K562 (cell line): ENCODE measurements at regions not wholly inside any gene's neighbourhood (a gene's known extent, or its start where the extent isn't known, plus 50 kb on each side); places are given as distances from the start of the nearest gene placed in this dataset.

Experiments used
- ATAC-seq: fragments of 200-7000 bp; cut with Tn5 transposase; 3 replicates; pipeline ENCODE4 v1.9.1; 2020; ENCODE audit warnings: moderate library complexity
- BruUV-seq: library from RNA; stranded (reverse); fragments of 400-500 nt; replicated peaks from 2 replicates; lab custom pipeline; 2021; lab: Mats Ljungman, UMichigan
- CTCF ChIA-PET: fragments of 300-600 bp; formaldehyde crosslinking; extraction: SDS; loops from one replicate; lab custom pipeline; 2021; ENCODE audit warnings: low intra/inter-chr PET ratio; lab: Yijun Ruan, JAX
- POLR2A ChIA-PET: fragments of 300-600, 350-650 bp; sonication (Branson Sonifier 250); formaldehyde crosslinking; extraction: SDS; loops from one replicate; lab custom pipeline; 2021; ENCODE audit warnings: antibody characterized with exemption, inconsistent platforms; lab: Yijun Ruan, JAX
- DNase-seq, 4 experiments: peaks; one replicate each; pipeline versions ENCODE4 v3.0.0 to v3.0.0-alpha.2; 2011 to 2018; ENCODE audit warnings: low spot score in 3 of 4, mixed read lengths in 3 of 4; ENCODE audit errors: extremely low read depth in 1 of 4
- FAIRE-seq: peaks from 2 replicates; lab custom pipeline; 2011; peaks lifted over from hg19 to GRCh38; lab: Jason Lieb, UNC
- H2AFZ ChIP-seq: 2 replicates; pipeline ENCODE4 v1.6.0; 2011; ENCODE audit warnings: low read depth, low read length, control low read depth, inconsistent platforms
- H3K27ac ChIP-seq: fragments of 200-600 bp; 3 replicates; pipeline ENCODE4 v1.8.0; 2011; ENCODE audit warnings: low read depth, mild to moderate bottlenecking, control low read depth, inconsistent platforms, low read length, moderate library complexity, mixed read lengths; ENCODE audit errors: extremely low read depth
- H3K27me3 ChIP-seq, 2 experiments: fragments of 300-600 bp in 1 of 2; 2 replicates in 1 of 2; 3 replicates in 1 of 2; pipeline versions ENCODE4 v1.6.0 to v1.8.0; 2011; ENCODE audit warnings: inconsistent platforms in 2 of 2, low read length in 2 of 2, mild to moderate bottlenecking in 1 of 2, mixed read lengths in 1 of 2, moderate library complexity in 1 of 2; ENCODE audit not compliant: control insufficient read depth in 2 of 2, insufficient read depth in 2 of 2
- H3K36me3 ChIP-seq: fragments of 300-600 bp; 3 replicates; pipeline ENCODE4 v1.8.0; 2011; ENCODE audit warnings: mild to moderate bottlenecking, low read length, inconsistent platforms; ENCODE audit not compliant: control insufficient read depth, insufficient read depth
- H3K4me1 ChIP-seq, 2 experiments: fragments of 200-600 bp in 1 of 2; replicated peaks in 1 of 2; 2 replicates in 1 of 2; 3 replicates in 1 of 2; pipeline versions ENCODE4 v1.5.1 to v1.8.0; 2011; ENCODE audit warnings: inconsistent platforms in 2 of 2, low read length in 2 of 2, mild to moderate bottlenecking in 1 of 2, mixed read lengths in 1 of 2, moderate library complexity in 1 of 2; ENCODE audit not compliant: control insufficient read depth in 2 of 2, insufficient read depth in 2 of 2
- H3K4me2 ChIP-seq: 2 replicates; pipeline ENCODE4 v1.6.1; 2011; ENCODE audit warnings: low read length, control low read depth, inconsistent platforms, mixed read lengths; ENCODE audit not compliant: insufficient read depth
- H3K4me3 ChIP-seq: fragments of 200-600 bp; sonication (generic), shearing (Covaris generic); 2 replicates; pipeline ENCODE4 v1.5.1; 2016; ENCODE audit warnings: control low read depth, inconsistent platforms
- H3K79me2 ChIP-seq: fragments of 200-600 bp; 3 replicates; pipeline ENCODE4 v1.8.0; 2011; ENCODE audit warnings: low read length, inconsistent platforms; ENCODE audit not compliant: control insufficient read depth, insufficient read depth
- H3K9ac ChIP-seq, 2 experiments: 2 replicates each; pipeline versions ENCODE4 v1.6.0 to v1.6.1; 2011; ENCODE audit warnings: low read depth in 2 of 2, low read length in 2 of 2, control low read depth in 1 of 2, inconsistent platforms in 1 of 2, mild to moderate bottlenecking in 1 of 2, mixed read lengths in 1 of 2; ENCODE audit not compliant: insufficient read depth in 1 of 2
- H3K9me1 ChIP-seq: one replicate; pipeline ENCODE4 v1.6.0; 2011; ENCODE audit warnings: inconsistent platforms, mild to moderate bottlenecking, low read length, moderate library complexity; ENCODE audit not compliant: control insufficient read depth, insufficient read depth
- H3K9me3 ChIP-seq: replicated peaks from 2 replicates; pipeline ENCODE4 v1.5.1; 2011; ENCODE audit warnings: low read depth, low read length, inconsistent platforms; ENCODE audit not compliant: control insufficient read depth, insufficient read depth
- H4K20me1 ChIP-seq: replicated peaks from 2 replicates; pipeline ENCODE4 v1.6.1; 2011; ENCODE audit warnings: low read length, inconsistent platforms, mixed read lengths; ENCODE audit not compliant: control insufficient read depth, insufficient read depth
- ARID4B ChIP-seq: sonication (generic); formaldehyde crosslinking; IDR thresholded peaks from 2 replicates; pipeline ENCODE4 v1.8.0; 2022; ENCODE audit warnings: mild to moderate bottlenecking, missing genetic modification reagents
- ATF1 ChIP-seq, 2 experiments: fragments of 450-650 bp in 1 of 2; IDR thresholded peaks; 2 replicates each; pipeline ENCODE4 v1.6.1; 2016; ENCODE audit warnings: missing compliant biosample characterization in 1 of 2, missing genetic modification characterization in 1 of 2
- KAT8 ChIP-seq: fragments of 450-650 bp; IDR thresholded peaks from 2 replicates; pipeline ENCODE4 v1.6.1; 2016; ENCODE audit warnings: low read depth, mild to moderate bottlenecking
- KLF1 ChIP-seq: fragments of 450-650 bp; IDR thresholded peaks from 2 replicates; pipeline ENCODE4 v1.6.1; 2016; ENCODE audit warnings: missing genetic modification characterization, missing compliant biosample characterization
- MEF2A ChIP-seq: IDR thresholded peaks from 2 replicates; pipeline ENCODE4 v1.6.1; 2011; ENCODE audit warnings: low read depth, mild to moderate bottlenecking, low read length, moderate library complexity; ENCODE audit not compliant: control insufficient read depth
- PYGO2 ChIP-seq: fragments of 450-650 bp; IDR thresholded peaks from 2 replicates; pipeline ENCODE4 v1.6.1; 2016; ENCODE audit warnings: mild to moderate bottlenecking, missing genetic modification characterization, moderate library complexity, missing compliant biosample characterization
- SRSF3 ChIP-seq: fragments of 200-400 bp; formaldehyde crosslinking; IDR thresholded peaks from 2 replicates; pipeline ENCODE4 v1.6.1; 2016; ENCODE audit warnings: mild to moderate bottlenecking, low read length, moderate library complexity; ENCODE audit not compliant: insufficient read depth
- SUPT5H ChIP-seq: fragments of 450-650 bp; IDR thresholded peaks from 2 replicates; pipeline ENCODE4 v1.6.1; 2016
- THRAP3 ChIP-seq: fragments of 450-650 bp; IDR thresholded peaks from 2 replicates; pipeline ENCODE4 v1.6.1; 2016; ENCODE audit warnings: mild to moderate bottlenecking, inconsistent platforms, borderline replicate concordance
- ZNF354B ChIP-seq: fragments of 250-450 bp; sonication (Bioruptor Pico); IDR thresholded peaks from 2 replicates; pipeline ENCODE4 v1.4.0; 2020
- WGBS: fragments of 100-300 bp; shearing (Covaris generic); methylation state at CpG from one replicate; pipeline ENCODE4 v1.1.6; 2016; ENCODE audit warnings: low coverage, mixed read lengths; ENCODE audit not compliant: insufficient coverage; ENCODE audit errors: missing lambda C conversion rate; 5-methylcytosine and 5-hydroxymethylcytosine counted together
- in situ Hi-C: fragments of 300-500 bp; cut with MboI; formaldehyde crosslinking; loops from 4 replicates; pipeline ENCODE4 v1.15.0; 2018; ENCODE audit warnings: inconsistent platforms, mixed read lengths
- intact Hi-C: fragments of 100-400 bp; cut with micrococcal nuclease; formaldehyde crosslinking; loops from 2 replicates; pipeline ENCODE4 v1.14.2; 2022
- TF ChIP-seq, protein P1 (sequence below), 2 experiments: fragments of 250-450 bp in 1 of 2; fragments of 450-650 bp in 1 of 2; sonication (Bioruptor Pico) in 1 of 2; IDR thresholded peaks; 2 replicates each; pipeline versions ENCODE4 v1.6.1 to v1.8.0; 2016 to 2021; ENCODE audit warnings: mild to moderate bottlenecking in 2 of 2, moderate library complexity in 2 of 2, missing compliant biosample characterization in 1 of 2, missing genetic modification characterization in 1 of 2

GRCh38 chr5:27220752-27221151, 182.4 kb upstream of the CDH9 start:
- H3K4me3 ChIP-seq, result peak overlapping the region; percentile 37
- H3K9me1 ChIP-seq, result no peaks in the 10 kb centered on the region
- intact Hi-C loops (no loop called here), in situ Hi-C loops (no loop called here)
- H3K79me2 ChIP-seq, result peaks cover 72% of the 10 kb centered on the region
- FAIRE-seq, result no peak
- H4K20me1 ChIP-seq, result no peaks in the 10 kb centered on the region
- peak overlapping the region; percentile 71 for H3K27ac ChIP-seq
- no peak for TF ChIP-seq ATF1 (CRISPR knock-in tag; IDR thresholded peaks at IDR 0.05)
- peak; percentile 57 for TF ChIP-seq ATF1 (tag; IDR thresholded peaks at IDR 0.05)
- TF ChIP-seq PYGO2, result no peak
- TF ChIP-seq SUPT5H, result peak; percentile 7; the same call in 1 of the 2 replicates
- peak in 1 of 4 experiments; percentile 41 for DNase-seq
- no peaks in the 10 kb centered on the region for H3K27me3 ChIP-seq
- H3K36me3 ChIP-seq, result no peaks in the 10 kb centered on the region
- H3K4me1 ChIP-seq, result no peaks in the 10 kb centered on the region
- H3K4me2 ChIP-seq, result peak overlapping the region; percentile 55
- no peaks in the 10 kb centered on the region for H3K9me3 ChIP-seq
- peak; percentile 17 for ATAC-seq
- CTCF ChIA-PET, result no interaction called here
- BruUV-seq, result TSS peak; percentile 16
- POLR2A ChIA-PET, result interaction anchor here (0.7 to 1.0 kb wide), 2 partner anchors 111 to 249 kb away, joined by 3 read pairs; no protein-coding TSS in a partner anchor
- WGBS, result 1% methylated on average over 4 of the region's 4 CpGs
- H2AFZ ChIP-seq, result peak overlapping the region; percentile 57
- H3K9ac ChIP-seq, result peak overlapping the region in 1 of 2 experiments; percentile 68; a peak in 2 of 4 replicates

GRCh38 chr5:27217977-27218376, 179.6 kb upstream of the CDH9 start:
- Histone ChIP-seq H3K27ac (peak overlapping the region; percentile 17; the same call in 2 of the 3 replicates), H2AFZ (peak overlapping the region; percentile 81; the same call in 1 of the 2 replicates), H3K36me3 (no peaks in the 10 kb centered on the region), H3K79me2 (peaks cover 44% of the 10 kb centered on the region), H3K9me1 (no peaks in the 10 kb centered on the region), H3K4me3 (peak overlapping the region; percentile 43), H3K27me3 (no peaks in the 10 kb centered on the region), H3K9me3 (no peaks in the 10 kb centered on the region), H3K9ac (peak overlapping the region; percentile 52 to 87), H4K20me1 (no peaks in the 10 kb centered on the region), H3K4me1 (no peaks in the 10 kb centered on the region), H3K4me2 (peak overlapping the region; percentile 78)
- intact Hi-C loops (loop anchor here (2.0 kb wide), 1 partner anchor 255 kb away; no protein-coding TSS in a partner anchor), in situ Hi-C loops (no loop called here)
- BruUV-seq, result TSS peak; percentile 69
- FAIRE-seq, result peak; percentile 19
- CTCF ChIA-PET, result no interaction called here
- POLR2A ChIA-PET, result interaction anchor here (0.9 to 1.1 kb wide), 3 partner anchors 9 to 46 kb away, joined by 3 to 5 read pairs (median 3); no protein-coding TSS in a partner anchor
- DNase-seq, result peak in 1 of 4 experiments; percentile 54
- ATAC-seq, result peak; percentile 76
- 4% methylated on average over 7 of the region's 7 CpGs for WGBS
- TF ChIP-seq KLF1 (tag) (no peak), ARID4B (CRISPR knock-in tag) (0 out of 2 replicates have a peak, but pooled peaks have one; percentile 32), SRSF3 (no peak), THRAP3 (no peak), KAT8 (no peak), MEF2A (no peak), ZNF354B (CRISPR knock-in tag) (no peak)
- TF ChIP-seq, protein P1, sequence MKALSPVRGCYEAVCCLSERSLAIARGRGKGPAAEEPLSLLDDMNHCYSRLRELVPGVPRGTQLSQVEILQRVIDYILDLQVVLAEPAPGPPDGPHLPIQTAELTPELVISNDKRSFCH (CRISPR knock-in tag; IDR thresholded peaks at IDR 0.05), result no peak
- TF ChIP-seq, protein P1 (tag; IDR thresholded peaks at IDR 0.05), result no peak
